ENCODE measurements at regions not wholly inside any gene's neighbourhood (a gene's known extent, or its start where the extent isn't known, plus 50 kb on each side); places are given as distances from the start of the nearest gene placed in this dataset.
A peak's percentile ranks its signal among the peaks of the same experiment; 100 is the strongest.
"Not testable (repeated sequence)": the region's sequence is repeated elsewhere in the genome, so short reads cannot be mapped to it uniquely, and the experiment has no call there.

- peak; percentile 17 for DNase-seq (ENCODE audit: low spot score)
These were observed 195.2 kb upstream of the STK26 start for GRCh38 chrX:131827935-131828334.

GRCh38 chrX:131828482-131828881 is 194.6 kb upstream of the STK26 start:
- no peak for DNase-seq (ENCODE audit: low spot score)

GRCh38 chrX:131830400-131831184 is 192.5 kb upstream of the STK26 start:
- DNase-seq (ENCODE audit: low spot score), result peak; percentile 81

GRCh38 chrX:131831185-131831520 is 191.9 kb upstream of the STK26 start:
- no peak for DNase-seq (ENCODE audit: low spot score)

- DNase-seq (ENCODE audit: low spot score), result no peak
These were observed 186.9 kb upstream of the STK26 start for GRCh38 chrX:131836161-131836560.

- DNase-seq (ENCODE audit: low spot score), result no peak
These were observed 185.8 kb upstream of the STK26 start for GRCh38 chrX:131837325-131837724.

- no peak for DNase-seq (ENCODE audit: low spot score)
These were observed 182.2 kb upstream of the STK26 start for GRCh38 chrX:131840799-131841495.

- DNase-seq (ENCODE audit: low spot score), result peak; percentile 41
These were observed 181.3 kb upstream of the STK26 start for GRCh38 chrX:131841496-131842437.

GRCh38 chrX:131843987-131844386 is 179.1 kb upstream of the STK26 start:
- DNase-seq (ENCODE audit: low spot score), result no peak

GRCh38 chrX:131845201-131845600 is 177.9 kb upstream of the STK26 start:
- DNase-seq (ENCODE audit: low spot score), result no peak

GRCh38 chrX:131845771-131846170 is 177.3 kb upstream of the STK26 start:
- no peak for DNase-seq (ENCODE audit: low spot score)

- not testable (repeated sequence) for DNase-seq (ENCODE audit: low spot score)
These were observed 172.1 kb upstream of the STK26 start for GRCh38 chrX:131850964-131851363.

GRCh38 chrX:131853440-131853839 is 169.7 kb upstream of the STK26 start:
- DNase-seq (ENCODE audit: low spot score), result no peak

- DNase-seq (ENCODE audit: low spot score), result no peak
These were observed 168.5 kb upstream of the STK26 start for GRCh38 chrX:131854581-131854980.

GRCh38 chrX:131861088-131861787 is 161.9 kb upstream of the STK26 start:
- no peak for DNase-seq (ENCODE audit: low spot score)

- no peak for DNase-seq (ENCODE audit: low spot score)
These were observed 160.8 kb upstream of the STK26 start for GRCh38 chrX:131862321-131862720.

- DNase-seq (ENCODE audit: low spot score), result no peak
These were observed 153.9 kb upstream of the STK26 start for GRCh38 chrX:131869182-131869581.

- DNase-seq (ENCODE audit: low spot score), result no peak
These were observed 148.8 kb upstream of the STK26 start for GRCh38 chrX:131874300-131874699.

- not testable (repeated sequence) for DNase-seq (ENCODE audit: low spot score)
These were observed 147.3 kb upstream of the STK26 start for GRCh38 chrX:131875827-131876226.

GRCh38 chrX:131881194-131881593 is 141.9 kb upstream of the STK26 start:
- DNase-seq (ENCODE audit: low spot score), result no peak

- DNase-seq (ENCODE audit: low spot score), result not testable (repeated sequence)
These were observed 138.1 kb upstream of the STK26 start for GRCh38 chrX:131885042-131885441.

GRCh38 chrX:131893857-131894256 is 129.2 kb upstream of the STK26 start:
- DNase-seq (ENCODE audit: low spot score), result not testable (repeated sequence)

All from cerebellar cortex (tissue), 1 donor.